OCI-LY1 (cell line): ENCODE measurements at regions not wholly inside any gene's neighbourhood (a gene's known extent, or its start where the extent isn't known, plus 50 kb on each side); places are given as distances from the start of the nearest gene placed in this dataset.

ENCODE experiments used
- H2AFZ ChIP-seq: fragments of 200-600 bp; sonication (generic), shearing (Covaris generic); 2 replicates; pipeline ENCODE4 v1.6.0; 2014; ENCODE audit warnings: antibody characterized with exemption, mild to moderate bottlenecking, low read length
- H3F3A ChIP-seq: fragments of 200-600 bp; sonication (generic), shearing (Covaris generic); 2 replicates; pipeline ENCODE4 v1.6.0; 2014; ENCODE audit warnings: mild to moderate bottlenecking, antibody characterized with exemption, low read length, moderate library complexity; ENCODE audit not compliant: insufficient read depth
- H3K27ac ChIP-seq: fragments of 200-600 bp; sonication (generic); 2 replicates; pipeline ENCODE4 v1.5.1; 2014; ENCODE audit warnings: low read length, mixed run types, mild to moderate bottlenecking, low read depth; ENCODE audit not compliant: poor library complexity, severe bottlenecking
- H3K27me3 ChIP-seq: fragments of 200-600 bp; sonication (generic); 2 replicates; pipeline ENCODE4 v1.6.0; 2014; ENCODE audit warnings: antibody characterized with exemption, mild to moderate bottlenecking, low read length, moderate library complexity; ENCODE audit not compliant: insufficient read depth
- H3K36me3 ChIP-seq: fragments of 200-600 bp; sonication (generic); 2 replicates; pipeline ENCODE4 v1.6.1; 2014; ENCODE audit warnings: mild to moderate bottlenecking, antibody characterized with exemption, low read length, moderate library complexity, mixed read lengths; ENCODE audit not compliant: insufficient read depth
- H3K4me1 ChIP-seq: fragments of 200-600 bp; sonication (generic); 2 replicates; pipeline ENCODE4 v1.5.1; 2014; ENCODE audit warnings: mild to moderate bottlenecking, low read length, moderate library complexity; ENCODE audit not compliant: insufficient read depth, severe bottlenecking
- H3K4me2 ChIP-seq: fragments of 200-600 bp; sonication (generic), shearing (Covaris generic); 2 replicates; pipeline ENCODE4 v1.6.1; 2014; ENCODE audit warnings: low read length
- H3K4me3 ChIP-seq: fragments of 200-600 bp; sonication (generic); 2 replicates; pipeline ENCODE4 v1.5.1; 2014; ENCODE audit warnings: low read length, low read depth, mild to moderate bottlenecking, mixed read lengths; ENCODE audit not compliant: poor library complexity, severe bottlenecking
- H3K79me2 ChIP-seq: fragments of 200-600 bp; shearing (Covaris generic); 2 replicates; pipeline ENCODE4 v1.6.1; 2016; ENCODE audit warnings: mixed run types, low read length, mixed read lengths; ENCODE audit not compliant: insufficient read depth
- H3K9ac ChIP-seq: fragments of 200-600 bp; sonication (generic), shearing (Covaris generic); 2 replicates; pipeline ENCODE4 v1.6.1; 2014; ENCODE audit warnings: mild to moderate bottlenecking, low read length, mixed read lengths
- H3K9me2 ChIP-seq: fragments of 200-600 bp; sonication (generic), shearing (Covaris generic); 2 replicates; pipeline ENCODE4 v1.6.1; 2014; ENCODE audit warnings: low read depth, mild to moderate bottlenecking, low read length, mixed read lengths
- H3K9me3 ChIP-seq: fragments of 200-600 bp; shearing (Covaris generic); 2 replicates; pipeline ENCODE4 v1.6.1; 2014; ENCODE audit warnings: low read length, mixed read lengths
- H4K20me1 ChIP-seq: fragments of 200-600 bp; sonication (generic), shearing (Covaris generic); 2 replicates; pipeline ENCODE4 v1.6.0; 2016; ENCODE audit warnings: mild to moderate bottlenecking, low read length; ENCODE audit not compliant: insufficient read depth
- EZH2 ChIP-seq: fragments of 200-600 bp; sonication (generic), shearing (Covaris generic); IDR thresholded peaks from 2 replicates; pipeline ENCODE4 v1.8.0; 2017; ENCODE audit warnings: borderline replicate concordance, mixed run types, mild to moderate bottlenecking, antibody characterized with exemption, low read length, moderate library complexity, mixed read lengths
- TF ChIP-seq, protein P1 (sequence below): fragments of 200-600 bp; sonication (generic), shearing (Covaris generic); IDR thresholded peaks from 2 replicates; pipeline ENCODE4 v1.5.1; 2017; ENCODE audit warnings: mild to moderate bottlenecking, antibody characterized with exemption, low read length, moderate library complexity, mixed read lengths

DNA sequence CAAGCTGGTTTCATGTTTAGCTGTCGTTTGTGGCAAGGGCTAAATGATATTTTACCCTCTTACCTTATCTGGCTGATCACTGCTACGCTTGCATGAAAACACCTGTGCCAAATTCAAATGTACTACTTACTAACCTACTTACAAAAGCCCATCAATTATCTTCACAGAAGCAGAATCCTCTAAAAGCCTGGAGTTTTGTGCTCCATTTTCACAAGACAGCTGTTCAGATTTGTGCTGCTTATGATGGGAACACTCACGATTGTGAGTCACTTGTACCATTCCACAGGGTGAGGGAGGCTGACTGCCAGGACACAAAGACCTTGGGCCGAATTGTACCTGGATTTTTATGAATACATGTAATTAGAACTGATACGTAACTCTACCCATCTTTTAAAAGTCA, 245.0 kb upstream of the NPY start:
- H2AFZ ChIP-seq, result no peak overlapping the region
- H3K4me3 ChIP-seq, result no peak overlapping the region
- H3K4me2 ChIP-seq, result no peak overlapping the region
- H3K4me1 ChIP-seq, result no peaks in the 10 kb centered on the region
- no peak overlapping the region for H3K9ac ChIP-seq
- H3K27ac ChIP-seq, result no peak overlapping the region
- no peaks in the 10 kb centered on the region for H3K9me2 ChIP-seq
- H3K27me3 ChIP-seq, result no peaks in the 10 kb centered on the region
- H3F3A ChIP-seq, result no peaks in the 10 kb centered on the region
- no peaks in the 10 kb centered on the region for H4K20me1 ChIP-seq
- no peaks in the 10 kb centered on the region for H3K79me2 ChIP-seq
- H3K9me3 ChIP-seq, result no peaks in the 10 kb centered on the region
- no peaks in the 10 kb centered on the region for H3K36me3 ChIP-seq
- TF ChIP-seq EZH2, result no peak
- TF ChIP-seq, protein P1, sequence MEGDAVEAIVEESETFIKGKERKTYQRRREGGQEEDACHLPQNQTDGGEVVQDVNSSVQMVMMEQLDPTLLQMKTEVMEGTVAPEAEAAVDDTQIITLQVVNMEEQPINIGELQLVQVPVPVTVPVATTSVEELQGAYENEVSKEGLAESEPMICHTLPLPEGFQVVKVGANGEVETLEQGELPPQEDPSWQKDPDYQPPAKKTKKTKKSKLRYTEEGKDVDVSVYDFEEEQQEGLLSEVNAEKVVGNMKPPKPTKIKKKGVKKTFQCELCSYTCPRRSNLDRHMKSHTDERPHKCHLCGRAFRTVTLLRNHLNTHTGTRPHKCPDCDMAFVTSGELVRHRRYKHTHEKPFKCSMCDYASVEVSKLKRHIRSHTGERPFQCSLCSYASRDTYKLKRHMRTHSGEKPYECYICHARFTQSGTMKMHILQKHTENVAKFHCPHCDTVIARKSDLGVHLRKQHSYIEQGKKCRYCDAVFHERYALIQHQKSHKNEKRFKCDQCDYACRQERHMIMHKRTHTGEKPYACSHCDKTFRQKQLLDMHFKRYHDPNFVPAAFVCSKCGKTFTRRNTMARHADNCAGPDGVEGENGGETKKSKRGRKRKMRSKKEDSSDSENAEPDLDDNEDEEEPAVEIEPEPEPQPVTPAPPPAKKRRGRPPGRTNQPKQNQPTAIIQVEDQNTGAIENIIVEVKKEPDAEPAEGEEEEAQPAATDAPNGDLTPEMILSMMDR, result no peak

DNA sequence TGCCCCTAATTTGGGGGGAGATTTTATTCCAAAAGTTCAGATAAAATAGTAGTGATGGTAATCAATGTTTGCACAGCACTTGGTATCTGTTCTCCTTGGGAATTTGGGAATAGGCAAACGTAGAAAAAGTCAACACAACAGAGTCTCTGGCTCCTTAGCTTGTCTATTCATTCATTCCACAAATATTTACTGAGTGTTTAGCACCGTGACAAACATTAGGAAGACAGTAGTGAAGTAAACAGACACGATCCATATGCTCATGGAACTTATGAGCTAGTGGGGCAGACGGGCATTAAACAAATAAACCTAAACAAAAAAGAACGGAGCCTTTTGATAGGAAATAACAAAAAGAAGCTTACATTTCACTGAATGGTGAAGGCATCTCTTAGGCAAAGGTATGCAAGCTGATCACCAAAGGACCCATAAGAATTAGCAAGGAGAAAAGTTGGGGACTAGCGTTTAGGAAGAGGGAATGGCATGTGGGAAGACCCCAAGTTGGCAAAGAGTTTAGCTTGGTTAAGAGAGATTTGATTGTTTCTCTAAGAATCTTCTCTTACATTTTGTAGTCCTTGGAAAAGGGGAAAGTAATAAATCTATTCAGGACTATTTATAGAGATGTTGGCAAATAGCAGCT, 243.9 kb upstream of the NPY start:
- TF ChIP-seq, protein P1, result no peak
- no peak for TF ChIP-seq EZH2
- no peaks in the 10 kb centered on the region for H3F3A ChIP-seq

DNA sequence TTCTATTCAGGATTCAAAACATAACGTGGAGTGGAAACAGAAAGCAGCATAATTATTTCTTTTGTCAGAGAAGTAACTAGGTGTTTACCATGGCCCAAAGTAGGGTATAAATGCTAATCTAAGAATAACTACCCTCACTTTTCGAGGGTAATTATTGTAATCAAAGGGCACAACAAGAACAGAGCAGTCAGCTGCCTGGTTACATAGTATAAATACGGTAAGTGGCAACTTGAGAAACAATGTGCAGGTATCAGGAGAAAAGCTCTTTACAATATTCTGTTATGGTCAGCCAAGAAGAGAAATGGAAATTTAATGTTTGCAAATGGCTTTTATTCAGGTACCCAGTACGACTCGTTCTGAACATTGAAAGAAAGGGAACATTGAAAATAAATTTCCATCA, 242.0 kb upstream of the NPY start:
- Histone ChIP-seq H4K20me1 (no peaks in the 10 kb centered on the region), H3K9me3 (no peaks in the 10 kb centered on the region), H3K4me2 (no peak overlapping the region), H3K9me2 (no peaks in the 10 kb centered on the region), H3K36me3 (no peaks in the 10 kb centered on the region), H3K4me1 (no peaks in the 10 kb centered on the region), H2AFZ (no peak overlapping the region), H3K4me3 (no peak overlapping the region), H3K79me2 (no peaks in the 10 kb centered on the region), H3K27ac (no peak overlapping the region), H3F3A (no peaks in the 10 kb centered on the region), H3K27me3 (no peaks in the 10 kb centered on the region), H3K9ac (no peak overlapping the region)
- TF ChIP-seq, protein P1, result no peak
- no peak for TF ChIP-seq EZH2

More for the DNA sequence above, 243.9 kb upstream of the NPY start:
- Histone ChIP-seq H3K9me2 (no peaks in the 10 kb centered on the region), H3K9me3 (no peaks in the 10 kb centered on the region), H3K4me3 (no peak overlapping the region), H4K20me1 (no peaks in the 10 kb centered on the region), H2AFZ (no peak overlapping the region), H3K36me3 (no peaks in the 10 kb centered on the region), H3K4me2 (no peak overlapping the region), H3K4me1 (no peaks in the 10 kb centered on the region), H3K9ac (no peak overlapping the region), H3K27ac (no peak overlapping the region), H3K79me2 (no peaks in the 10 kb centered on the region), H3K27me3 (no peaks in the 10 kb centered on the region)
